ENCODE measurements at regions not wholly inside any gene's neighbourhood (a gene's known extent, or its start where the extent isn't known, plus 50 kb on each side); places are given as distances from the start of the nearest gene placed in this dataset.
"Not testable (repeated sequence)": the region's sequence is repeated elsewhere in the genome, so short reads cannot be mapped to it uniquely, and the experiment has no call there.

- DNase-seq (ENCODE audit: missing footprints); intact Hi-C loops (cut with DNase I): not testable (repeated sequence)
These were observed 427.8 kb downstream of the RND3 start for GRCh38 chr2:150059676-150060075.

DNA sequence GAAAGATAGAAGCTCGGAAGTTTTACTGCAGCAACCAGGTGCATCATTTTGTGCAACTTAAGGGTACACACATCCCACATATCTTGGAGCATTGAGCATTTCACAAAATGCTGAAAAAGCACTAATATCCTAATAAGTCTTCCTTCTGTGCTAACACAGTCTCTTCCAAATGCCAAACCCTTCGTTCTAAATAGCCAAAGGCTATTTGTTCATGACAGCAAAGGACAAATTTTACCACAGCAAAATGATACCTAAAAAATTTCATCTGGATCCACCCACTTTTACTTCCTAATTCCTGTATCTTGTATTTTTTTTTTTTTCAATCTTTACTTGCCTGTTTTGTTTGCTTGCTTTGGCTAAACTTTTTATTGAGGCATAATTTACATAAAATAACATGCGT is 435.0 kb downstream of the RND3 start:
- ATAC-seq (no peak), DNase-seq (ENCODE audit: missing footprints) (no peak)
- intact Hi-C loops (cut with DNase I) = no loop called here

More at GRCh38 chr2:150059676-150060075, 427.8 kb downstream of the RND3 start:
- not testable (repeated sequence) for ATAC-seq

GRCh38 chr2:150051004-150051403 is 436.5 kb downstream of the RND3 start:
- DNase-seq (ENCODE audit: missing footprints) (no peak), ATAC-seq (no peak)
- intact Hi-C loops (cut with DNase I) = no loop called here

GRCh38 chr2:150050036-150050435 is 437.4 kb downstream of the RND3 start:
- ATAC-seq (no peak), DNase-seq (ENCODE audit: missing footprints) (no peak)
- intact Hi-C loops (cut with DNase I) = no loop called here

DNA sequence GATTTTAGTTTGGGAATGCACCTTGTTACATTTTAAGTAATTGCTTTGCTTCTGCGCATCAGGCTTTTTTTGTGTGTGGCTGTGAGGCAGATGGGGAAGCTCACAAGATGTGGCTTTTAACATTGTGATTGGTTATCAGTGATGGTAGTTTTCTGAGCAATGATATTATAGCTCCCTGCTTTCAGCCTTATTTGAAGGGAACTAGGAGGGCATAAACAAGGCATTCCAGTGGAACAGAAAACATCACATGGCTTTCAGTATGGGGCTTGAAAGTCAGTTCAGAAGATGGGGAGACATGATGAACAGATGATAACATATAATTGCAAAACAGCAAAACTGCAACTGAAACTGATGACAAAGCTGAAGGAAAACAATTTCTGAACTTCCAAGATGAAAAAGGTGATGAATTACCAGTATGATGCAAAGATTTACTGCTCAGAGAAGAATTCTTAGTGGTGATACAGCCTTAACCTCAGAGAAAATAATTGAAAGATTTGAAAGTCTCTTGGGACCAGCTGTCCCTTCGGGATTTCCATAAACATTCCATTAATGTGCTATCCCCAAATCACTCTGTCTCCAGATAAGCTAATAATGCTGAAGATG is 439.7 kb downstream of the RND3 start:
- intact Hi-C loops (cut with DNase I) = no loop called here
- ATAC-seq (no peak), DNase-seq (ENCODE audit: missing footprints) (no peak)

DNA sequence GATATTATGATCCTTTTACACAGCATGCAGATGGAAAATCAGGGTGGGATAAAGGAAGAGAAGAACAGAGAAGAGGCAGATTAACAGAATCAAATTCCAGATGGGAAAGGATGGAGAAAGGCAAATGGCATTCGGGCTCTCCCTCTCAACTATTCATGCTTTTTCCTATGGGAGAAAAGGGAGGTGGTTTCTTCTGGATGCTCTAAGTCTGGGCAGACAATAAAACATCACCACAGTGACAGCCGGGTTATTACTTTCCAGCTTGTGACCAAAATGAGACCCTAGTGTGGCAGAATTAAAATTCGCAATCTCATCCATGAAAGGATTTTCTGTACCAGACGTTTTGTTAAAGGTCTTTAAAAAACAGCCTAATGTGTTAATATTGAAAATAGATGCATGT is 440.7 kb downstream of the RND3 start:
- no peak for ATAC-seq
- DNase-seq (ENCODE audit: missing footprints) = no peak
- intact Hi-C loops (cut with DNase I) = no loop called here

GRCh38 chr2:150046211-150046610 is 441.3 kb downstream of the RND3 start:
- no peak for ATAC-seq
- no peak for DNase-seq (ENCODE audit: missing footprints)
- intact Hi-C loops (cut with DNase I) = no loop called here

DNA sequence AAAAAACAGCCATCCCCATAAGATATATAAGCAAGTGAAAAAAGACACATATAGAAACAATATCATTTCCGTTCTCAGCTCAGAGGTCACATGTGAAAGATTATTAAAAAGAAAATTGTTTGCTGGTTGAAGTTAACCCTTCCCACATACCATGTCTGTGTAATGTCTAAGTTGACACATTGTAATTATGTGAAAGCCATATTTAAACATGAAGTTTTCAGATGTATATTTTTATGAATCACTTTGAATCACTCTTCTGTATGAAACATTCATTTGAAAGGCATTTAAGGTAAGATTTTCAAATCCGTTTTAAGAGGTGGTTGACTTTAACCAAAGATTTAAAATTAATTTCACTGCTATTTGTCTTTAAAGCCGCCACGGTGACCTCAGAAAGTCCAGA is 441.9 kb downstream of the RND3 start:
- ATAC-seq (no peak), DNase-seq (ENCODE audit: missing footprints) (no peak)
- intact Hi-C loops (cut with DNase I) = no loop called here

DNA sequence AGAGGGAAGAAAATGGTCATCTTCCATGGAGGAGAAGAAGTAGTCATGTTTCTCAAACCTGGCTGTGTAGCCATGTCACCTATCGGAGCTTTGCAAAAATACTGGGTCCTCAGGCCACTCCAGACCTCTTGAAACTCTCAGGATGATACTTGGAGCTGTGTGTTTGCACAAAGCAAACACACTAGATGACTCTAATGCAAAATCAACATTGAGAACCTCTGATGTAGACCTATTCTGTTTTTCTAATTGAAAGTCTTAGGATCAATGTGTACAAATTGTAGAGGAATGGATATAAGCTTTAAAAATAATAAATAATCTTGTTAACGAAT is 444.3 kb downstream of the RND3 start:
- intact Hi-C loops (cut with DNase I) = no loop called here
- ATAC-seq (no peak), DNase-seq (ENCODE audit: missing footprints) (no peak)

DNA sequence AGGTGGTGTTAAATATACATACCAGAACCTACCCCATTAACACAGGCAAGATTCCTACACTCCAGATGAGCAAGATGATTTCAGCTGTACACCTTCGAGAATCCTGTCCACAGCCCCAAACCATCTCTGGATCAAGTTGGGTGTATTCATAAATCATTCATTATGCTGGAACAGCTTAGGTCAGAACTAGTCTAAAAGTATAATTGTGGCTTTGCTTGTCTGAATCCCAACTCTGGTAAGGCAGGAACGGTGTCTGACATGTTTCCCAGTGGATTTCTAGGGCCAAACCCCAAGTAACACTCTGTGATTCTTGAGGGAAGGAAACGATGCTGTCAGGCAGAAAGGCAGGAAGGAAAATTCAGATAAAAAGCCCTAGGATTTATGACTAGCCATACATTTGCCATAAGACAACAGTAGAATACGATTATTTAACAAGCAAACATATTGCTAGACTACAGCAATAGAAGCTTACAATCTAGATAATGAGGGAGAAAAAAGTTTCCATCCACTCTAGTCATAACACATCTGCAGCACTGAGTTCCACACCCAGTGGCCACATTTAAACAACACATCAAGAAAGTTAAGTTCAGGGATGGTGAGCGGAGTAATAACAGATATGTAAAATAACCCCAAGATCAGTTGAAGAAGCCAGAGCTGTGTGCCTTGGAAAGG is 444.8 kb downstream of the RND3 start:
- DNase-seq (ENCODE audit: missing footprints) = no peak
- intact Hi-C loops (cut with DNase I) = no loop called here
- no peak for ATAC-seq

DNA sequence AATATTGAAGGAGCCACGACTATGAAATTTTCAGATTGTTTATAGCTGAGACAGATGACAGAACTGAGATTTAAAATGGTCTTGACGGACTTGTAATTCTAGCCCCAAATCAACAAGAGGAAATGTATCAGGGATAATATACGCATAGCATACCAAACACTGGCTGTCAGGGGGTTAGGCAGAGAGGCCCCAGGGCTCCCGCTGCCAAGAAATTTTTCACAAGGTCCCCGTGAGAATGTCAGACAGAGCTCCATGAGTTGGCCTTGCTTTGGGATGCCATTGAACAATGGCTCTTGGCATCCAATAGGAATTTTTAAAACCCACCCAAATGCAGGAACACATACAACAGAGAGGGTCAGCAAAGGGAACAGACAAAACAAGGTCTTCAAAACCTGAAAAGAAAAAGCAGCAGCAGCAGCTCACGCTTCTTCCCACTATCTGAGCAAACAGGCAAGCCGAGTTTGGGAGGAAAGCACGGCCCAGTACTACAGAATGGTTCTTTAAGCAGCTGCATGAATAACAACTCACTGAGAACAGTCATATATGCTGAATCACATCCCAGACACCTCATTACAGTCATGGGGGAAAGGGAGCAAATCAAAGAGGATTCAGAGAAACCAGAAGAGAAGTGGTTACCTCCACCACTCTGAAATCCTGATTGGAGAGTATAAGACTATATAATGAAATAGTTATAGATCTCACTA is 445.6 kb downstream of the RND3 start:
- intact Hi-C loops (cut with DNase I) = no loop called here
- DNase-seq (ENCODE audit: missing footprints) (no peak), ATAC-seq (no peak)

DNA sequence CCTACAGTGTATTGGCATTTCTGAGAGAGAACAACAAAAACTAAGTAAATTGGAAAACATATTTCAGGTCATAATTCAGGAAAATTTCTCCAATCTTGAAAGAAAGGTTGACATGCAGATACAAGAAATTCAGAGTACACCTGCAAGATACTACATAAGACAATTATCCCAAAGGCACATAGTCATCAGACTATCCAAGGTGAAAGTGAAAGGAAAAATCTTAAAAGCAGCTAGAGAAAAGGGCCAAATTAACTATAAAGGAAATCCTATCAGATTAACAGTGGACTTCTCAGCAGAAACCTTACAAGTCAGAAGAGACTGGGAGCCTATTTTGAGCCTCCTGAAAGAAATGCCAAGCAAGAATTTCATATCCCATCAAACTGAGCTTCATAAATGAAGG is 449.0 kb upstream of the MMADHC start:
- intact Hi-C loops (cut with DNase I) = no loop called here
- ATAC-seq (no peak), DNase-seq (ENCODE audit: missing footprints) (no peak)

DNA sequence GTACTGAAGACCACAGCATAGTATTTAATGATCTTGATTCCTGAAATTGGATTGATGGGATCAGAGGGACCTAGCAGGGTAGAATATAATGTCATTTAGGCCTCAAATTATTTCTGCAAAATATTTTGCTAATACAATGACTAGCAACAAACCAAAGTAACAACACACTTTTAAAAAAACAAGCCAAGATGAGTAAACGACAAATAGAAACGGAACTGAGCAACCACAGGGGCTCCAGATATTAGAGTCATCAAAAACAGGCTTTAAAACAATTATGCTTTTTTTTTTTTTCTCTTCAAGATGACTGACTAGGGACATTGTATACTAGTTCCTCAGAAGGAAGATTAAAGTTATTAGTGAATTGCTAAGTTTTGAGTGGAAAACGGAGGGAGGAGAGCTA is 447.1 kb upstream of the MMADHC start:
- DNase-seq (ENCODE audit: missing footprints) (no peak), ATAC-seq (no peak)
- intact Hi-C loops (cut with DNase I) = no loop called here

DNA sequence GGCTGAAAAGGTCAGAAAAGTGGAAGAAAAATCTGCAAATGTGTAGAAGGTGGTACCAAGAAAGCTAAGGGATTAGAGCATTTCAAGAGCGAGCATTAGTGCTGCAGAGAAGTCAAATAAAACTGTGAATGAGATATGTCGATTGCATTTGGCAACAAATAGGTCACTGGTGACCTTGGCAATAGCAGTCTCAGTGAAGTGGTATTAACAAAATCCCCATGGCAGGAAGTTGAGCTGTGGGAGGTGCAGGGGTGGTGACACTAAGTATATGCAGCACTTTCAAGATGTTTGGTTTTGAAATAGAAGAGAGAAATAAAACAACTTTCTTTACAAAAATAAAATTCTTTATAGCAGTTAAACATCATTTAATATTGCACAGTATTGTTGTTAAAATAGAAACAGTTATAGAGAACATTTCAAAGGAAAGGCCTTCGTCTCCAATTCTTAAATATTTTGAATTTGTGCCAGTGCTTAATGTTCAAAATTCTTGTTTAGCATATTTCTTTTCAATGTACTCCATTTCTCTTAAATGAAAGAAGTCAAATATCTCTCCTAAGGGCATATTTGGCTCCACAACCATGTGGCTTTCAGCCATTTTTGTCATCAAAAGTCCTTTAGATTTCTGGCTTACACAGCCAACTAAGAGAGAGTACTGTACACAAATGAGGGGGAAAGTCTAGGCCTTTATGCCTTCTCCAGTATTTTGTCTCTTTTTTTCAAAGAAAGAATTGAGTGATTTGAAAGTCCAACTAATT is 443.0 kb upstream of the MMADHC start:
- intact Hi-C loops (cut with DNase I) = no loop called here
- DNase-seq (ENCODE audit: missing footprints) (no peak), ATAC-seq (no peak)

DNA sequence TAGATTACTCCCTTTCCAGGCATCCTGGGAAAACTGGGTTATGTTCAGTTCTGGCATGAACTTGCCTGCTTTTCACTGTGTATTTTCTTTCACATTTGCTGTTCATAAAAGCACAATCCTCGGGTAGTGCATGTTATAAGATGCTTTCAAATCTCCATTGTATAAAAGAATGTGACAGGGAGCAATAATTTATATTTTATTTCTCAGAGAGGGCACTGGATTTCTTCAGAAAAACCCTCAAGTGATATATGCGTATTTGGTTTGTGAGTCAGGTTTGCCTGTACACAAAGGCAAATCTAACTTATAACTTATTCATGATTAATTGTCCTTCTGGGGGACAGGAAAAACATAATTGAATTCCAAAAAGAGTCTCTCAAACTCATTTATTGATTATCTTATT is 440.7 kb upstream of the MMADHC start:
- intact Hi-C loops (cut with DNase I) = no loop called here
- DNase-seq (ENCODE audit: missing footprints) = no peak
- no peak for ATAC-seq

- intact Hi-C loops (cut with DNase I) = no loop called here
- ATAC-seq (no peak), DNase-seq (ENCODE audit: missing footprints) (no peak)
These were observed 439.6 kb upstream of the MMADHC start for GRCh38 chr2:150027164-150027563.

DNA sequence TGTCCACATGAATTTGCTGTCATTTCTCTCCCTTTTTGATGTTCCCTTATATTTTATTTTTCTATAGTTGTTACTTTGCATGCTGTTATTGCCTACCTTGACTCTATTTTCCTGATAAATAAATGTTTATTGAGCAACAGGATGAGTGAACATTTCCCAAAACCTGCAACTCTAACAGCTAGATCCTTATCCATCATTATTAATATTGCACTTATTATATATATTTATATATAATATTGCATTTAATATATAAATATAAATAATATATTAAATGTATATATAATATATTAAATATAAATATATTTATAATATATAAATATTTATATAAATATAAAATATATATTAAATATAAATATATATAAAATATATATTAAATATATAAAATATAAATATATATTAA is 436.1 kb upstream of the MMADHC start:
- intact Hi-C loops (cut with DNase I) = no loop called here
- ATAC-seq (no peak), DNase-seq (ENCODE audit: missing footprints) (no peak)

DNA sequence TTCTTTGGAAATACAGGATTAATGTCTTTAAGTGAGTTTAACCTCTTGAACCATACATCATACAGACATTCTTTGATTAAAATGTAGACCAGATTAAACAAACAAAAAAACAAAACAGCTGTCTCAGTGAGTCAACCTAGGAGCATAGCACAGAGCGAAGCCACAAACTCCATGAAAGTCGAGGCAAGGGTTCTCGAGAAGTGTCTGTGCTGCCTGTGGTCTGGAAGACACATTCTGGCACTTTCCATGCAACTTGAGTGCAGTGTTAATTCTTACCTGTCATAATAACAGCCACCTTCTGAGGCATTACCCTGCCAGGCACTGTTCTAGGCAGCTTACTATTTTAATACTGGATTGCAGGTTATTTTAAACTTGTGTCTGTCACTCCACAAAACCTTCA is 435.5 kb upstream of the MMADHC start:
- intact Hi-C loops (cut with DNase I) = no loop called here
- DNase-seq (ENCODE audit: missing footprints) = no peak

GRCh38 chr2:150020937-150021673 is 433.5 kb upstream of the MMADHC start:
- DNase-seq (ENCODE audit: missing footprints) = no peak
- intact Hi-C loops (cut with DNase I) = no loop called here
- no peak for ATAC-seq

More for the DNA sequence above, 435.5 kb upstream of the MMADHC start:
- no peak for ATAC-seq

Data from Right ventricle myocardium inferior (tissue), 1 donor.